ENCODE measurements at regions not wholly inside any gene's neighbourhood (a gene's known extent, or its start where the extent isn't known, plus 50 kb on each side); places are given as distances from the start of the nearest gene placed in this dataset.

GRCh38 chr21:39048064-39048463 is 135.2 kb downstream of the PSMG1 start:
- TF ChIP-seq CTCF (IDR thresholded peaks at IDR 0.05; ENCODE audit: insufficient read depth, low read length) = no peak
- no peak for TF ChIP-seq POLR2AphosphoS5 (IDR thresholded peaks at IDR 0.05; ENCODE audit: low read depth)
- no peak for TF ChIP-seq GABPA (IDR thresholded peaks at IDR 0.05; ENCODE audit: low read depth)

Measured in HL-60 (cell line).